GM19467 (cell line): ENCODE measurements at regions not wholly inside any gene's neighbourhood (a gene's known extent, or its start where the extent isn't known, plus 50 kb on each side); places are given as distances from the start of the nearest gene placed in this dataset.
"Not testable (repeated sequence)": the region's sequence is repeated elsewhere in the genome, so short reads cannot be mapped to it uniquely, and the experiment has no call there.

Source experiments
- ATAC-seq: cut with Tn5 transposase; IDR thresholded peaks from one replicate; pipeline ENCODE4 v1.9.1; 2021; ENCODE audit warnings: mild to moderate bottlenecking, moderate library complexity; ENCODE audit not compliant: unreplicated experiment

DNA sequence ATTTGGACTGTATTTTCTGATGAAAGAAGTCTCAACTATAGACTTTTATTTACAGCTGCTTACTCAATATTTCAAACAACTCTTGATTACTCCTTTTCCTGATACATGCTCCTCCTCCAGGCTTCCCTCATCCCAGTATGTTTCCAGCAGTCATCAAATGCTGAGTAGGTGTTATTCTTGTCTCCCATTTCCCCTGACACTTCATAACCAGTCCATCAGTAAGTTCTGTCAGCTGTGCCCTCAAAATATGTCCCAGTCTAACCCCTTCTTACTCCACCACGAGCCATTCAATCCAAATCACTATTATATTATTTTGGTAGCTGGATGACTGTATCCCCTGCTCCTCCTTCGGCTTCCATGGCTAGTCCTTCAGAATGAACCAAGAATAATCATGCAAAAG, 189.1 kb upstream of the DTNA start:
- no peak for ATAC-seq

DNA sequence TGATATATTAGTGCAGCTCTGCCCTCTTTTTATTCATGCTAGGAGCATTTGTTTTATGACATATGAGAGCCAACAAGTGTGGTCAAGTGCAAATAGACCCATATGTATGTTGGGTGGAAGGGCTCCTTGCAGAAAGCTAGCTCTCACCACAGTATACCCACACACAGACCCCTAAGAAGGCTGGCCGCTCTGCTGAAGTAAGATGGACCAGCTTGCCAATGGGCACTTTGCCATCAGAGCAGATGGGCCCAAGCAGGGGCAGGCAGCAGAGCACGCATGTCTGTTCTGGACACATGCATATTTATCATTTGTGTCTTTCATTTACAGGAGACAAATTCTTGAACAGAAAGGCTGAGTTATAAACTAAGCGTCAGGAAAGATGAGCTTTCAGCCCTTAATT, 187.5 kb upstream of the DTNA start:
- ATAC-seq: no peak

DNA sequence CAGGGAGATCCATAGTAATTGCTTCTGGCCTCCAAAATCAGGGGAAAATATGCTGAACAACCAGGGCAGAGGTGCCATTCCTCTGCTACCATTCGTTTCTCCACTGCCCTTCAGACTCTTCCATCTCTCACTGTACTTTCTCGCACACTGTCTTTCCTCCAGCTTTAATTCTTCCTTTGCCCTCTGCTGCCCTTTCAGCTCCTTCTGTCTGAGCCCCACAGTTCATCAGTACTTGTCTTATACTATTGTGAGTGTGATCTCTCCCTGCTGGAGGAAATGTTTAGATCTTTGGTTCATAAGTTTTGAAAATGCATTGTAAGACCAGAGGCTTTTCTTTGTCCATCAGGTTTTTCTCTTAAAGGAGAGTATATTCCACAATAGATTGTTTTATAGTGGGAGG, 184.9 kb upstream of the DTNA start:
- no peak for ATAC-seq

DNA sequence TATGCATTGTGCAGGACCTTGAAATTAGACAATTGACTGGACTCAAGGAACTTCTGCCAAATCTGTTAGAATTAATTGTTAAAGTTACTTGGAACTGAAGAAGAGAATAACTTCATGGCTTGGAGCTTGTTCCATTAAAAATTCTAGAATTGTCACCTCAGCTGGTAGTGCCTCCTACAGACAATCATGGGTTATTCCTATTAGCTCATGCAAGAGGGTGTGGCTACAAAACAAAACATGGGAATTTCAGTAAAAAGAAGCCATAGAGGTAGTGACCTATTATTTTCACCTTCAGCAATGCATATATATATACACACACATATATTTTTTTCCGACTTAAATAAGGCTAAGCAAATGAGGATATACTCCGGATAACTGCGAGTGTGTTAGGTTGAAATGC, 181.9 kb upstream of the DTNA start:
- ATAC-seq: no peak

DNA sequence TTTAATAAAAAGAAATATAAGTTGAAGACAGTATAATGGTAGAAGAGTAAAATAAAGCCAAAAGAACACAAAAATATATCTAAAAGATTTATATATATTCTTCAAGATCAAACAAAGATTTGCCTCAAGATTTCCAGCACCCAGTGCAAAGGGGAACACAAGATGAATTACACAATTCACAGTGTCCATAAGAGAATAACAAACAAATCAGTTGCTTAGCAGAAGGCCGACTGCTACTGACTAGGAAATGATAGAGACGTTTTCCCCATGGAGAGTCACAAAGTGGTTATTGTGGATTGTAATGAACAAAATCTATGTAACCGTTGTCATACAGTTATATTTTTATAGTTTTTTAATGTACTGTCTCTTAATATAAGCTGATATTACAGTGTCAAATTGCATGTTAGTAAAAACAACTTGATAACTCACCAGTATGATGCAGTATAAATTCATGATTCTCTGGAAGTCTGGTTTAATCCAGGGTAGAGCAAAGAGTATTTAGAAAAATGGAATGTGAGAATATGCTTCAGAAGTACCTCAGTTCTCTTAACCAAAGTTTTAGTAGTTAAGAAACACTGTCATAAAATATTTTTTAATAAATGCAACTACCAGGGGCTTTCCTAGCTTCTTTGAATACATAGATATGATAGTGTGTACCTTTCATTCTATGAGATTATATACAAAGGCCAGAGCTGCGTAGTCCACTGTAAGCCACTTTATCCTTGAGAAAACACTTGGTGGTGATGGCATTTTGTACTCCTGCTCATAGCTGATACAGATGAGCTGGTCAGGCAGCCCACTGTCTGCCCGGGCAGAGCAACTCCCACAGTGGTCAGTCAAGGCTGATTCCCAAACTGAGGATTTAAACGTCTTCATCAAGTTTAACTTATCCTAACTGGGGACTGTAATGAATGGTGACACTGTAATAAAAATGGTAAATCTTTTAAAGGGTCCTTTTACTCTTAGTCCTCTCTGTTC, 180.5 kb upstream of the DTNA start:
- no peak for ATAC-seq

DNA sequence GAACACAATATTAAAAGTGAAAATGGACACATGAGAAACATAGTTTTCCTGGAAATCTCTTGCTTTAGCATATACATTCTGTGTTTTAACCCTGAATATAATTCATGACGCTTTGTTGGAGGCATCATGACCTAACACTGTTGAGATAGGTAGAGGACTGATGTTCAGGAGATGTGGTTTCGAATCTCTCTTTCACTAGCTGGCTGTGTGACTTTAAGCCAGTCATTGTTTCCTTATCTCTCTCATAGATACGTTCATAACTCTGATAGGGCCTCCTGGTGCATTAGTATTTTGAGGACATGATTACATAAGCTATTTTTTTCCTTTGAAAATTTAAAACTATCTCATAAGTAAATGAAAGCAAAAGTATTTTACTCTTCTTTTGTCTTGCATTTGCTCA, 179.0 kb upstream of the DTNA start:
- ATAC-seq: no peak

DNA sequence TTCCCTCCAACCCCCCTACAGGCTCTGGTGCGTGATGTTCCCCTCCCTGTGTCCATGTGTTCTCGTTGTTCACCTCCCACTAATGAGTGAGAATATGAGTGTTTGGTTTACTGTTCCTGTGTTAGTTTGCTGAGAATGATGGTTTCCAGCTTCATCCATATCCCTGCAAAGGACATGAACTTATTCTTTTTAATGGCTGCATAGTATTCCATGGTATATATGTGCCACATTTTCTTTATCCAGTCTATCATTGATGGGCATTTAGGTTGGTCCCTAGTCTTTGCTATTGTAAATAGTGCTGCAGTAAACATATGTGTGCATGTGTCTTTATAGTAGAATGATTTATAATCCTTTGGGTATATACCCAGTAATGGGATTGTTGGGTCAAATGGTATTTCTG, 175.5 kb upstream of the DTNA start:
- ATAC-seq: not testable (repeated sequence)

DNA sequence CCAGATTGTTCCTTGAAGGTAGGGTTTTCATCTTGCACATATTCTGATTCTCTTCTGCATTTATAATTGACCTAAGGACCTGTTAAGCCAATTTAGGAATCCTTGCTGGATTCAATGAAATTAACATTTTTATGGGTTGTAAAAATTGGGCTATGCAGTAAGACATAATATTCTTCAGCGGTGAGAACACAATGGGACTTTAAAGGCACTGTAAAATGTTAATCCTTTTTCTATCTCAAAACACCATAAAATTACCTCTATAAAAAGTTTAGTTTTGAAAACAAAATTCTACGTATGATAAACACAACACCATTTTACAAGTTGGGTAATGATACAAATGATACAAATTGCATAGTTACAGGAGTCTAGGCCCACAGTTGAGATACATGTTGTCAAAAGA, 169.2 kb upstream of the DTNA start:
- ATAC-seq: no peak

DNA sequence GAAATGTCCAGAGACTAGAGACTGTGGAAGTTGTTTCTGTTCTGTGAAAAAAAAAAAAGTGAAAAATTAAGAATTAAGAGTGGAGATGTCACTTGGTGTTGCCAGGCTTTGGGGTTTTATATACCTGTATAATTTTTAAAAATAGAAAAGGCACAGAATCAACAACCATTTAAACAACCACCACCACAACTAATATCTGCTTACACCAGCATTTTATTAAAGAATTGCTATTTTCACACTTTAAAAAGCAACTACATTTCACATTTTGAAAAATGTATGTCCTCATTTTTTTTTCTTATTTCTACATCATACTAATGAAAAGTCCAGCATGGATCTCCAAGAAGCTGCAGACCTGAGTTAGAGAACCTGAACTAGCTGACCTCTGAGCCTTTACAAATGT, 167.5 kb upstream of the DTNA start:
- no peak for ATAC-seq

DNA sequence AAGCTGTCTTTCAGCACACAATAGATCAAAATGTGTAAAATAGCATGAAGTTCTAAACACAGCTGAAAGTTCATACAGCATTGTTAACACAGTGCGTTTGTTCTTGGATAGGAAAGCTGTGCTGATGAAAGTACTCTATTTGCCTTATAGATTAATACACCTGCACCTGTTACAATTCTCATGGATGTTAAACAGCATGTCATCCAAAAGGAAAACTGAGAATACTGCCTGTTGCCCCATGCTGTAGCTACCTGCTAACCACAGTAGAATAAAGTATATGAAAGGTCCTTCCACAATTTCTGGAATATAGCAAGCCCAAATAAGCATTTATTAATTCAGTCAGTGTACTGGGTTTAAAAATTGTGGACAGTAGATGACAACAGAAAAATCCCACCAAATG, 166.7 kb upstream of the DTNA start:
- ATAC-seq: no peak

DNA sequence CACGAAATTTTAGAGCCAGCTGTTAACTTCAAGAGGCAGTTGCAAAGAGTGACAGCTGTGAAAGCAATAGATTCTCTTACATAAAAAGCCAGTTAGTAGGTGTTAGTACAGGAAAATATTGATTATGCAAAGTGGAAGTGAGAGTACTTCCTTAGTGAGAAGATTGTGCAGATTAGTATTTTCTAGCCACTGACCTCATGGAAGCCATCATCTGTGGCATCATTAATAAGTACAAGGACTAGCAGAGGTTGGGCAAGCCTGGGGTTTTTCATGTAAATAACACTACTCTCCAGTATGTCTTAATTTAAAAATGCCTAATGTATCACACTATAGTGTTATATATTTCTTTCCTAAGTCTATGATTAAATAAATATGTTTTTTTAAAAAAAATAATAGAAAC, 166.2 kb upstream of the DTNA start:
- no peak for ATAC-seq

DNA sequence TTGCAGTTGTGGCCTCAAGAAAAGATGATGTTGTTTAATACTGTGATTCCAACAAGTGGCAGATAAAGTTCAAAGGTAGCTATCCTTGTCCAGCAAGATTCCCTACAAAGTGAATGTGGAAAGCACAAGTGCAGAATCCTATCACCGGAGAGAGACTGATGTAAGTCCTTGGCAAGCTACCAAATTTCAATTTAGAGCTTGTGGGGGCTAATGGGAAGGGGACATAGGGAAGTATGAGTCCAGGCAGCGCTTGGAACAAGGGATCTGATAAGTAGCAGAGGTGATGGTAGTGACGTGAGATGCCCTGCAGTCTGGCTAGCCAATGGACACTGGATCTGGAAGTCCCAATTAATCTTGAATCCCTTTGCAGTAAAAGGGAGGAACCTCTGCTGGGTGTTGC, 165.2 kb upstream of the DTNA start:
- no peak for ATAC-seq

DNA sequence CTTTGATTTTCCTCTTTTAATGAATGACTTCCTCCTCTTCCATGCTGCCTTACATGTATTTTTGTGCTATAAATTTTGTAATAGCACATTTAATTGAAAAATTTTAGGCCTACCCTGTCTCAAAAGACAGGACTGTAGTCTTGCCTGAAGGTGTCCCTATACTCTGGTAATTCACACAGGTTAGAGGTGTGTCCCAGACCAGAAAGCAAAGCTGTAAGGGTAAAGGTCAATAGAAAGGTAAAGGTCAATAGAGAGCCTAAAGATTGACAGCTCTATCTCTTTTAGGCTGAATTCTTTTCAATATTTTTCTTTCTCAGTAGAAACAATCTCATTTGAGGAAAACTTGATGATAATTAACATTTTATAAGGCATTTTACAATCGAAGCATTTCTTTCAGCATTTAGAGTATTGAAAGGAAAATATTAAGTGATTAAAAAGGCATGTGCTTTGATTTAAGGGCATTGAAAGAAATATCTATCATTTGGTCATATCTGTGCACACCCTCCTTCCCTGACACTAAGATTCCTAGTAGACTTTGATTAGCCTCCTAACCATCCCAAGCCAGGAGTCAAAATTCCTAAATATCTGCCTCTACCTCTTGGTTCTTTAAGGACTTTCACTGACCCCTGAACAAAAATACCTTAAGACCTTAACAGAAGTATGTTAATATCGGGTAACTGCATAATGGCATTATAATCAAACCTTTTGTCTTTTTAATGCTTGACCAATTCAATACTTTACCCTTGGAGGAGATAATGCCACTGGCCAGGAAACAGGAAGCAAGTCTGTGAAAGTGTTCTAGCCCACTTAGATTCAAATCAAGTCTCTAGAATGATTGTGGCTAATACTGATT, 161.8 kb upstream of the DTNA start:
- ATAC-seq: no peak

DNA sequence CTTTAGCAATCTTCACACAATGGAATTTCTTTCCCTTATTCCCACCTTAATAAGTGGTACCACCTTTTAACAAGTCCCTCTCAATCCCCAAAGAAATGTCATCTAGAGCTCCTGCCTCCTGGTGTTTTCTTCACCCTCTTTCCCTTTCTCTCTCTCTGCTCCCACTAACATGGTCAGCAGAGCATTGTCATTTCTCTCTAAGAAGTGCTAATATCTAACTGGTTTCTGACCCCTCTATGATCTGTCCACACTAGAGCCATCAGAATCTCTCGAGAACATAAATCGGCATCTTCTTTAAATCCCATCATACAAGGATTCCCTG, 161.2 kb upstream of the DTNA start:
- no peak for ATAC-seq

DNA sequence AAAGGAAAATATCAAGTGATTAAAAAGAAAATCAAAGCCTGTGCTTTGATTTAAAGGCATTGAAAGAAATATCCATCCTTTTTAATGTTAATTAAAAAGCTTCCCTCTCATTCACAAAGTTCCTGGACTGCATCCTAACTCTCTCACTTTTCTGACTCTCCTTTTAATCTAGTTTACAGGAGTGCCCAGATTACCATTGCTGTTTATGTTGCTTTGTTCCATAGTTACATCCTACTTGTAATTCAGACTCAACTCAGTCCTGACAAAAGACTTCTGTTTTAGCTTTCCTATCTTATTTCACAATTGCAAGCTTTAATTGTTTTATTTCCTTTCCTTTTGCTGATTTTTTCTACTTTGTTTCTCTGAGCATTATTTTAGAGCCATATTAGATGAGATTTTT, 160.7 kb upstream of the DTNA start:
- no peak for ATAC-seq

DNA sequence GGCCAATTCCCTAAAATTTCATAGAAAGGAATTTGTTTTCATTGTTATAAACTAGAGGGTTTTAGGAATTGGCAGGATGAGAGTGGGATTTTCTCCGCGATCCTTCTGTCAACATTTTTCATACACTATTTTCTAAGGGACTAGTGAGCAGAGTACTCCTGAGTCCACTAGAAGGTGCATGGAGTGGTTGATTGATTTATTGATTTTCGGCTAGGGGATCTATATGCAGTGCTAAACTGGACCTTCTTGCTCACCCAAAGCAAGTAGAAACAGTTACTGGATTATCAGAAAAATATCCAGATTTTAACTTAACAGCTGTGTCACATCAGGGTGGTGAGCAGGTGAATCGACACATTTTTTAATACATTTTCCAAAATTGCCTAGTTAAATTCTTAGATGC, 159.9 kb upstream of the DTNA start:
- ATAC-seq: no peak

DNA sequence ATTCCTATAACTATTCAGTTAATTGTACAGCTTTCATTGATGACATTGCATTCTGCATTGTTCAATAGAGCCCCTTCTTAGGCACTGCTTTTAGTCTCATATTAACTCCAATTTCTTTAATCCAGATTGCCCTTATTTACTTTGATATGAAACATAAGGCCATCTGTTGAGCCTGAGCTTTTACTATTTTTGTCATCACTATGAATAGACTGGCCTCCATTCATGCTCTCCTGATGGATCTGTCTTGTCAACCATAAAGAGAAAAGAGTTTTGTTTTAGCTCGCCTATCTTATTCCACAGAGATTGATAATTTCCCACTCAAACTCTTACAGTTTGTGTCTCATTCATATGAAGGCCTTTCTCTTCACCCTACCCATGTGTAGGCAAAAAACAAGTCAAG, 159.2 kb upstream of the DTNA start:
- no peak for ATAC-seq

DNA sequence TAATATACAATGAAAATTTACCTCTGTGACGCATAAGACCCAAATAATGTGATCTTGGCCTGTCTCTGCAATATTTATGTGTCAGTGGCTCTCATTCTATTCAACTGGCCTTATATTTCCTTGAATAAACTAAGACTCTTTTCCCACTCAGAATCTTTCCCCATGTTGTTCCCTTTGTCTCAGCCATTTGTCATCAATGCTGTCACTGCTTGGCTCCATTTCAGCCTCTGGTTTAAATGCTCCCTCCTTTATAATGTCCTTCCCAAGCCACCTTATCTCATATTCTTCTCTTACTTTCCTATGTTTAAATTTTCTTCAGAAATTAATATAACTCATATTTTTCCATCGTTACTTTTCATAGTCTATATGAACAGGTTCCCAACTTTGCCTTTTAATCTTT, 158.3 kb upstream of the DTNA start:
- ATAC-seq: no peak

DNA sequence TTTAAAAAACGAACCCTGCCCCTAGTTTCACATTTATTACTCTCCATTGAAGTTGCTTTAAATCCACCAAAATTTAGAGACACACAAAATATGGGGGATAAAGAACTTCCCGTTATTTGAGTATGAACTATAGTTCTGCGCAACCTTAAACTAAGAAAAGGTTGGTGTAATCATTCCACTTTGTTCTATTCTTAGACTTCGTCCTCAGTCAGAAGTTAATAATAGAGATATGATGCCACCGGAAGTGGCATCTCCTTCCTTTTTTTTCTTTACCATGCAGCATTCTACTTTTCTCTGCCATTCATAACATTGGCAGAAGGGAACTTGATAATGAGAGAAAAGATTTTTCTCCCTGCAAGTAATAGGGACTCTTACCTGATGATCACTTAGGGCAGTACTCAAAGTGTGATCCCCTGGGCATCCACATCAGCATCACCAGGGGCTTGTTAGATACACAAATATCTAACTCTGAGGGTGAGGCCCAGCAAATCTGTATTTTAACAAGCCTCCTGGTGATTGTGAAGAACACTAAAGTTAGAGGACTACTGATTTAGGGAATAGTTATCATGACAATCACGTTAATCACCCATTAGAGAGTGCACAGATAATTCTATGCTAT, 147.7 kb upstream of the DTNA start:
- no peak for ATAC-seq

DNA sequence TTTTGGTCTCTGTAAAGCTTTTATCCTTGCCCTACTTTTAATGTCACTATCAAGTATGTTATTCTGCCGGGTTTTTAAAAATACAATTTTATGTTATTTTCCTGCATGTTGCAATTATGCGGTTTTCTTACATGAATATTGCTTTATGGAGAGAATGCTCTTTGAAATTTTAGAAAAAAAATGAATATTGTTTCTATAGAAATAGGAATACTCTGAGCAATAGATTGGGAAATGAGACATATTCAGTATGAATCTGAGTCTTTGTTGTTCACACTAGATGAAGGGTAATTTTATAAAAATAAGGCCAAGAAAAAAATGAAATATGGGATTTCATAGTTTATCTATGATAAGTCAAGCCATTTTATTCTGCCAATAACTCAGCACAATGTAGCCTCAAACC, 142.2 kb upstream of the DTNA start:
- ATAC-seq: no peak

DNA sequence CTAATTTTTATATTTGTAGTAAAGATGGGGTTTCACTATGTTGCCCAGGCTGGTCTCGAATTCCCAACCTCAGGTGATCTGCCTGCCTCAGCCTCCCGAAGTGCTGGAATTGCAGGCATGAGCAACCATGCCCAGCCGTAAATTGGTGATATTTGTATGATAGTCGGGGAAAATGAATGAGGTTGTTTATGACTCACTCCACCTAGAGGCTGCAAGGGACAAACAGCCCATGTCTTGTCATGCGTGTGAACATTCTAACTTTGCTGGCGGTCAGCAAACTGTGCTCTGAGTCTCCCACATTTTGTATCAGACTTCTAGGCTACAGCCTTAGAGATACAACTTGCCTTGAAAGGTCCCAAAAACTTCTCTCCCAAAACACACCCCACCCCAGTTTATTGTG, 133.5 kb upstream of the DTNA start:
- no peak for ATAC-seq

DNA sequence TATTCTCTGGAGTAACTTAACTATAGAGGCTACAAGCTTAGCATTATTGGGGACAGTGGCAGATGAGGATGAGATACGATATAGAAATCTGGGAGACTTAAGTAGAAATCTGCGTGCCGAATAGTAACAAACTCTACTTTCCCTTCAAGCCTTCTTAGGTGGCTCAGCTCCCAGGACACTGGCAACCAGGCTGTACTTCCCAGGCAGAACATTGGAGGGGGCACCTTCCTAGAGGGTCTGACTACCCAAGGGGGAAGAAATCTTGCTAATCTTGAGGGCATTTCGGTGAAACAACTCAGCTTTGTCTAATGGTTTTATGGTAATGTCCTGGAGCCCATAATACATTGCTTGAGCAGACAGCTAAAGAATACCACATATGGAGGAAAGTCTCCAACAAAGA, 126.2 kb upstream of the DTNA start:
- no peak for ATAC-seq
